ENCODE measurements at regions not wholly inside any gene's neighbourhood (a gene's known extent, or its start where the extent isn't known, plus 50 kb on each side); places are given as distances from the start of the nearest gene placed in this dataset.
"Not testable (repeated sequence)": the region's sequence is repeated elsewhere in the genome, so short reads cannot be mapped to it uniquely, and the experiment has no call there.

DNA sequence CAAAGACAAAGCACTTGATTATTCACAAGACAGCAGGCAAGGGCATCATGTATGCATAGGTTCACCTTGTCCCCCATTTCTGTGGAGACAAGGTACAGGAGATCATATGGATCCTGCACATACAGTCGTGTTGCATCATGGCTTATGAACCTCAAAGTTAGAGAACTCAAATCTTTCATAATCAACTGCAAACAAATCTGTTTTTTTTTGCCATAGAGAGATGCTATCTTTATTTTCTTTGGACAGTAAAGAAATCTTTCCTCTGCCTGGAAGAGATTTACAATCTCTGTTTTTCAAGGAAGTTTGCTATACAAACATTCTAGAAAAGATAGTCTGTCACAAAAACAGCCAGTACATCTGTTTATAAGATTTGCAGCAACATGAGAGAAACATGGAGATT, 578.8 kb downstream of the ANKRD50 start:
- H2AFZ ChIP-seq (ENCODE audit: low read depth, low read length), result no peak overlapping the region
- no peak overlapping the region for H3K4me3 ChIP-seq (ENCODE audit: low read length)
- no peaks in the 10 kb centered on the region for H3K36me3 ChIP-seq (ENCODE audit: insufficient read depth, low read length)
- H3K27me3 ChIP-seq (ENCODE audit: insufficient read depth, low read length), result no peaks in the 10 kb centered on the region
- no peaks in the 10 kb centered on the region for H3K9me3 ChIP-seq (ENCODE audit: low read length)
- H3K4me1 ChIP-seq (ENCODE audit: insufficient read depth, low read length), result no peaks in the 10 kb centered on the region

DNA sequence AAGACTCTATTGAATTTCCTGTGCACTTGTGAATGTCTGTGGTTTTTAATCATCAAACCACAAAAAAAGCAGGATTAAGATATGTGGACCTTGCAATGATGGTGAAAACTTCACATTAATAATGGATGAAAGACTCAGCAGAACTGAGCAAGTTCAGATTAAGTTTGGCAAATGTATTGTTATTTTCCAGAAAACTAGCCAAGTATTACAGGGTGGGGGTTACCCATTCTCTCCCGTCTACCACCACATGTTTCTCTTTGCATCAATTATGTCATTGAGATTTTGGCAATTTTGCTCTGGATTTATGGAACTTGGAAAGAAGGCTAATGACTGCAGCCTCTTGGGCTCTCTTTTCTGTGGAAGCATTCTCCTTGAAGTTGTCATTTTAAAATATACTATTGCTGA, 577.1 kb downstream of the ANKRD50 start:
- no peak overlapping the region for H2AFZ ChIP-seq (ENCODE audit: low read depth, low read length)
- no peaks in the 10 kb centered on the region for H3K27me3 ChIP-seq (ENCODE audit: insufficient read depth, low read length)
- no peaks in the 10 kb centered on the region for H3K9me3 ChIP-seq (ENCODE audit: low read length)
- no peaks in the 10 kb centered on the region for H3K4me1 ChIP-seq (ENCODE audit: insufficient read depth, low read length)
- no peak overlapping the region for H3K4me3 ChIP-seq (ENCODE audit: low read length)
- H3K36me3 ChIP-seq (ENCODE audit: insufficient read depth, low read length), result no peaks in the 10 kb centered on the region

DNA sequence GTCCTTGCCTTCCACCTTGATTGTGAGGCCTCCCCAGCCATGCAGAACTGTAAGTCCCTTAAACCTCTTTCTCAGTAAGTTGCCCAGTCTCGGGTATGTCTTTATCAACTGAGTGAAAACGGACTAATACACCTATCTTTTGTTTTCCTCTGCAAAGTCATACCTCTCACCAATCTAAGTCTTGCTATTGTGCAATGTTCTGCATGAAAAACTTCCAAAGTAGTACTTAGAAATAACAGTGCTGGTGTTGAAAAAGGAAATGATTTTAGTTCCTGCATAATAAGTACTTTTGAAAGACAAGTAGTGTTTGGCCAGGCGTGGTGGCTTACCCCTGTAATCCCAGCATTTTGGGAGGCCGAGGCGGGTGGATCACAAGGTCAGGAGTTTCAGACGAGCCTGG, 573.5 kb downstream of the ANKRD50 start:
- no peak overlapping the region for H2AFZ ChIP-seq (ENCODE audit: low read depth, low read length)
- H3K4me3 ChIP-seq (ENCODE audit: low read length), result no peak overlapping the region
- no peaks in the 10 kb centered on the region for H3K4me1 ChIP-seq (ENCODE audit: insufficient read depth, low read length)
- H3K9me3 ChIP-seq (ENCODE audit: low read length), result no peaks in the 10 kb centered on the region
- no peaks in the 10 kb centered on the region for H3K27me3 ChIP-seq (ENCODE audit: insufficient read depth, low read length)
- no peaks in the 10 kb centered on the region for H3K36me3 ChIP-seq (ENCODE audit: insufficient read depth, low read length)

DNA sequence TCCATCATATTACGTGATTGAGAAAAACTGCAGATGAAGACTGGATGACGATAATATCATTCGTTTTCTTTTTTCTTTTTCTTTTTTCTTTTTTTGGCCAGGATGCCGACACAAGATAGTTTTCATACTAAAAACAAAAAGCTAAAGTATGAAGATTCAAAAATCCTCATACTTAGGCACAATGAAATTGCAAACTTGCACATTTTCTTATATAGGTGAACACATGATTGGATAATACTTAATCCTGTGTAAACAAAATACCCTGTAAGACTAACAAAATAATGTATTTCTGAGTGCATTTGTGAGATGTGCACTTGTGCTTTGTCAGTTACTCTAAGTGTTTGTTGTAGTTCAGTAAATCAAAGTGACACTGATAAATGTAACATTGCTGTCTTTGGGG, 568.9 kb downstream of the ANKRD50 start:
- Histone ChIP-seq H3K27me3 (ENCODE audit: insufficient read depth, low read length) (no peaks in the 10 kb centered on the region), H2AFZ (ENCODE audit: low read depth, low read length) (no peak overlapping the region), H3K36me3 (ENCODE audit: insufficient read depth, low read length) (no peaks in the 10 kb centered on the region), H3K4me3 (ENCODE audit: low read length) (no peak overlapping the region), H3K9me3 (ENCODE audit: low read length) (no peaks in the 10 kb centered on the region), H3K4me1 (ENCODE audit: insufficient read depth, low read length) (no peaks in the 10 kb centered on the region)

DNA sequence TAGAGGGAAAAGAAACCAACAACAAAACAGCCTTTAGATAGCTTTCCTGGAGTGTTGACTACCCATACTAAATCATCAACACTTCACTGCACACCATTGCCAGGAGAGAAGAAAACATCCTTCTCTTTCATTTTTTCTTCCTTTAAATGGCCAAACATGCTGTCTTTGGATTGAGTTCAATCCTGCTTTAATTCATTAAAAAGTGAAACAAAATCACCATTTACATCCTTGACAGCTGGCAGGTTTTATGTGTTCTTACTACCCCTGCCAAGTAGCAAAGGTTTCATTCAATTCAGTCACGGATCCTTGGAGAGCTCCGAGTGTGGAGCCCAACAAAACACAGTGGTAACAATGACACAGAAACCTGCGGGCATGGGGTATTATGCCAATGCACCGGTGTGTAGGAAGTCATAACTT, 568.3 kb downstream of the ANKRD50 start:
- no peak overlapping the region for H2AFZ ChIP-seq (ENCODE audit: low read depth, low read length)

DNA sequence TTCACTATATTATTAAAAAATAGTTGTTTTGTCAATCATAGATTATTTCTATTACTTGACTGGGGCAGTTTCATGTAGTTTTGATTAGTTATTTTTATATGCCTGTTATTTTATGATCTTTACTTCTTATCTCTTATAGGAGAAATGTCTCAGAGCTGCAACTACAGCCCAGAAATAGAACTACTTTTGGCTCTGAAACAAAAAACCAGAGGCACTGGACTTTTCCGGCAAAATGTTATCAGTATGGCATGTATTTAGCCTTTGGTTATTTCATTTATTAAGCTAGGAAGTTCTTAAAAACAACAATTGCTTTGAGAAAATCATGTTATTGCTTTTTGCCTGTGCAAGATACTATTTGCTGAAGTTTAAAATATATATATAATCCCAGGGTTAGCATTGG, 566.5 kb downstream of the ANKRD50 start:
- H3K27me3 ChIP-seq (ENCODE audit: insufficient read depth, low read length), result no peaks in the 10 kb centered on the region
- H2AFZ ChIP-seq (ENCODE audit: low read depth, low read length), result no peak overlapping the region

More for the DNA sequence above, 568.3 kb downstream of the ANKRD50 start:
- H3K9me3 ChIP-seq (ENCODE audit: low read length), result no peaks in the 10 kb centered on the region
- H3K4me1 ChIP-seq (ENCODE audit: insufficient read depth, low read length), result no peaks in the 10 kb centered on the region
- no peaks in the 10 kb centered on the region for H3K27me3 ChIP-seq (ENCODE audit: insufficient read depth, low read length)
- no peak overlapping the region for H3K4me3 ChIP-seq (ENCODE audit: low read length)
- no peaks in the 10 kb centered on the region for H3K36me3 ChIP-seq (ENCODE audit: insufficient read depth, low read length)

DNA sequence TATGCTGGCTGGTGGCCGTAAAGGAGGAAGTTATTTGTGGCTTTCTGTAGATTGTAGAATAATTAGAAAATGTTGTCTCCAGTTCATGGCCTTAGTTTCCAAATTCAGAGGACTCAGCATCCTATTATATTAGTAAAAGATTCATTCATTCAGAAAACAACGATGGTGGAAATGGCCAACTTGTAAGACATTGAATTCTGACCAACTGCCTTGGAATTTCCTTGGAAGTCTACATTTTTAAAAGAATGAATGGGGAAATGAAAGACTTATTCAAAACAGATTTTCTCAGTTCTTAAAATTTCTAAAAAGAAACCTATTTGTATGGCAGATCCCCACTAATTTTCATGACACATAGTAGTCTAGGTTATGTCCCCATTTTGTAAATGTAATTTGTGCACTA, 561.5 kb downstream of the ANKRD50 start:
- Histone ChIP-seq H3K4me3 (ENCODE audit: low read length) (no peak overlapping the region), H3K36me3 (ENCODE audit: insufficient read depth, low read length) (no peaks in the 10 kb centered on the region), H2AFZ (ENCODE audit: low read depth, low read length) (no peak overlapping the region), H3K9me3 (ENCODE audit: low read length) (no peaks in the 10 kb centered on the region), H3K27me3 (ENCODE audit: insufficient read depth, low read length) (no peaks in the 10 kb centered on the region), H3K4me1 (ENCODE audit: insufficient read depth, low read length) (no peaks in the 10 kb centered on the region)

More for the DNA sequence above, 566.5 kb downstream of the ANKRD50 start:
- Histone ChIP-seq H3K4me3 (ENCODE audit: low read length) (no peak overlapping the region), H3K9me3 (ENCODE audit: low read length) (no peaks in the 10 kb centered on the region), H3K4me1 (ENCODE audit: insufficient read depth, low read length) (no peaks in the 10 kb centered on the region), H3K36me3 (ENCODE audit: insufficient read depth, low read length) (no peaks in the 10 kb centered on the region)

DNA sequence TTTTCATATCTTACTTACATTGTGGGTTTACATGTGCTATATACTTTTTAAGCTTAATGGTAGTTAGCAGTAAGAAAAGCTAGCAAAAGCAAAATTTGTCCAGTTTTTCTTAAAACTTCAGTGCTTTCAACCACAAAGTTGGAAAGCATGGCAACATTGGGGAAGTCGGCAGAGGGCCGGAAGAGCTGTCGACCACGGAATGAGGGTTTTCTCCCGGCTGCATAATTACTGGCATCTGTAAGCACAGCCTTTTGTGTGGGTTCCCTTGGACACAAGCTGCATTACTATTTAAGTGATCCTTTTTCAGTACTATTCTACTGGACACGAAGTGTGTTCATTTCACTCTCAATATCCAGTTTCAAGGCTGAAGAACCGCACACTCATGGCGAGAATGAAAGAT, 560.4 kb downstream of the ANKRD50 start:
- Histone ChIP-seq H3K4me1 (ENCODE audit: insufficient read depth, low read length) (no peaks in the 10 kb centered on the region), H3K4me3 (ENCODE audit: low read length) (no peak overlapping the region), H3K9me3 (ENCODE audit: low read length) (no peaks in the 10 kb centered on the region), H3K36me3 (ENCODE audit: insufficient read depth, low read length) (no peaks in the 10 kb centered on the region), H3K27me3 (ENCODE audit: insufficient read depth, low read length) (no peaks in the 10 kb centered on the region), H2AFZ (ENCODE audit: low read depth, low read length) (peak overlapping the region; percentile 47)

DNA sequence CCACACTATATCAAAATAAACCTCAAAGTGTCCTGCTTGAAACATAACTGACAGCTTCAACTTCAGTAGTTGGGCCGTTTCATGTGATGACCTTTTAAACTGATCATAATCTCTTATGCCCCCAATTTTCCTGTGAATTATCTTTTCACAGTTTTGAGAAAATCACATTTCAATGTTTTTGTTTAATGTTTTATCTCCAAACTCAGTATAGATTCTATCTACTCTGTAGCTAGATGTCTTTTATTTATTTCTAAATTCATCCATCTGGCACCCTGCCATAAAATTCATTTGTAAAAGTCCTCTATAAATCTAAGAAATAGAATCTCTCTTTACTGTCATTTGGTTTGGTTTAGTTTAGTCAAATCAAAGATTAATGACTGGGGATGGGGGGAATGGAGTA, 557.3 kb downstream of the ANKRD50 start:
- Histone ChIP-seq H3K36me3 (ENCODE audit: insufficient read depth, low read length) (no peaks in the 10 kb centered on the region), H3K9me3 (ENCODE audit: low read length) (no peaks in the 10 kb centered on the region), H3K4me3 (ENCODE audit: low read length) (no peak overlapping the region), H2AFZ (ENCODE audit: low read depth, low read length) (no peak overlapping the region), H3K4me1 (ENCODE audit: insufficient read depth, low read length) (no peaks in the 10 kb centered on the region), H3K27me3 (ENCODE audit: insufficient read depth, low read length) (no peaks in the 10 kb centered on the region)

DNA sequence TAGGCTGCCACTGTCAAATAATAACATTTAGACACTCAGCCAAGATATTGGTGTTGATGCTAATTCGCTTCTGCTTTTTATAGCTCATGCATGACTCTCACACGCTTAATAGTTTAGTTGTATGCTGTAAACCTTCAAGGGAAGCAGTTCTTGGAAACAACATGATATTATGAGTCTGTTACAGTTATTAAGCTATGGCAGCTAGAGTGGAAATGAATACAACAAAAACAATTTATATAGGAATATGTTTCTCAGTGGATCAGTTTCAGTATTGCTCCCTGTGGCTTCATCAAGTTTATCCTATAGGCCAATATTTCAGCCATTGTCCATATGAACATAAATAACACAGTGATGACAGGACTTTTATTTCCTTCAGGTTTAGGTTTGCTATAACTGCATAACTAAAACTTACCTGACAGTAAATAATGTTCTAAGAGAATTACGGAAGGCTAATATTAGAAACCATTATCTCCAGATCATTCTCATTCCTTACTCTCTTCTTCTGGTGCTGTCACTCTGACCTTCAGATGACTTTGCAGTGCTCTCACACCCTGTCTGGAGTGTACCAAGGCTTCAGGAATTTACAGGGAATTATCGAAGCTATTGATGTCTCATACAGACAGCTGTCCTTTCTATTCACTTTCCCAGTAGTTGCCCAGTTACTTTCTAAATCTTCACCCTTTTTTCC, 555.0 kb downstream of the ANKRD50 start:
- no peaks in the 10 kb centered on the region for H3K27me3 ChIP-seq (ENCODE audit: insufficient read depth, low read length)
- no peaks in the 10 kb centered on the region for H3K36me3 ChIP-seq (ENCODE audit: insufficient read depth, low read length)
- no peaks in the 10 kb centered on the region for H3K9me3 ChIP-seq (ENCODE audit: low read length)
- H3K4me1 ChIP-seq (ENCODE audit: insufficient read depth, low read length), result no peaks in the 10 kb centered on the region
- H3K4me3 ChIP-seq (ENCODE audit: low read length), result no peak overlapping the region
- H2AFZ ChIP-seq (ENCODE audit: low read depth, low read length), result no peak overlapping the region

DNA sequence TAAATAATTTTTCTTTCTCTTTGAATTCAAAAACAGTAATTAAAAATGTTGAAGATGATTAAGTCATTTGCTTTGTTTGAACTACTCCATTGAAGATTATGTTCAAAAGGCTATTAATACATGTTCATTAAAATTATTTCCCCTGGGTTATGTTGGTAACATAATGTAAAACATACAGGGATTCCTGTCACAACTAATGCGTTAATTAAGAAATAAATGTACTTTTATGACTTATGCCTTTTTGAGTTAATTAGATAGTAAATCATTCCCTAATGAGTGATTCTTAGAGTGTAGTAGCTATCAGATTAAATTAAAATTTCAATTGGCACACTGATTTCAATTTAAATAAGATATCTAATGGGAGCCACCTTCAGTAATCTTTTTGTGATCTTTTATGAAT, 549.1 kb downstream of the ANKRD50 start:
- H3K27me3 ChIP-seq (ENCODE audit: insufficient read depth, low read length), result no peaks in the 10 kb centered on the region

DNA sequence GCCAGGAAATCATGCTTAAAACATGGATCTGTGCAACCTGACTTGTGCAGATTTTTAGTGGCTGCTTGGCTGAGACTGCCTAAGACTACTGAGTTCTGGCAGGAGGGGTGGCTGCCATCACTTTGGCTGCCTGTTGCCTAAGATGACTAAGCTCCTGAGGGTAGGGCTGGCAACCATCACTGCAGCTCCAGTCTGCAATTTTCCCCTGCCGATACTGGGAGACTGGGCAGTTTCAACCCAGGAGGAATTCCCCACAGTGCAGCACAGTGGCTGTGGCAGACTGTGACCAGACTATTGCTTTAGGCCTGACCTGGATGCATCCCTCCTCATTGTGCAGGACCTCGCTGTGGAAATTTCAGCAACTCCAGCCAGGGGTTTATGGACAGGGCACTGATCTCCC, 544.9 kb downstream of the ANKRD50 start:
- H2AFZ ChIP-seq (ENCODE audit: low read depth, low read length), result no peak overlapping the region
- H3K36me3 ChIP-seq (ENCODE audit: insufficient read depth, low read length), result no peaks in the 10 kb centered on the region
- no peaks in the 10 kb centered on the region for H3K9me3 ChIP-seq (ENCODE audit: low read length)
- H3K27me3 ChIP-seq (ENCODE audit: insufficient read depth, low read length), result no peaks in the 10 kb centered on the region
- H3K4me3 ChIP-seq (ENCODE audit: low read length), result no peak overlapping the region
- peaks cover 4% of the 10 kb centered on the region for H3K4me1 ChIP-seq (ENCODE audit: insufficient read depth, low read length)

More for the DNA sequence above, 549.1 kb downstream of the ANKRD50 start:
- no peak overlapping the region for H3K4me3 ChIP-seq (ENCODE audit: low read length)
- peaks cover 4% of the 10 kb centered on the region for H3K4me1 ChIP-seq (ENCODE audit: insufficient read depth, low read length)
- H2AFZ ChIP-seq (ENCODE audit: low read depth, low read length), result no peak overlapping the region
- H3K36me3 ChIP-seq (ENCODE audit: insufficient read depth, low read length), result no peaks in the 10 kb centered on the region
- H3K9me3 ChIP-seq (ENCODE audit: low read length), result no peaks in the 10 kb centered on the region

DNA sequence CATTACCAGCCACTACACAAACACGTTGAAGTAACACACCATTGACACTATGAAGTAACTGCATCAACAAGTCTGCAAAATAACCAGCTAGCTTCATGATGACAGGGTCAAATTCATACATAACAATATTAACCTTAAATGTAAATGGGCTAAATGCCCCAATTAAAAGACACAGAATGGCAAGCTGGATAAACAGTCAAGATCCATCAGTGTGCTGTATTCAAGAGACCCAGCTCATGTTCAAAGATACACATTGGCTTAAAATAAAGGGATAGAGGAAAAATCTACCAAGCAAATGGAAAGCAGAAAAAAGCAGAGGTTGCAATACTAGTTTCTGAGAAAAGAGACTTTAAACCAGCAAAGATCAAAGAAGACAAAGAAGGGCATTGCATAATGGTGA, 543.0 kb downstream of the ANKRD50 start:
- not testable (repeated sequence) for H3K36me3 ChIP-seq (ENCODE audit: insufficient read depth, low read length); H3K27me3 ChIP-seq (ENCODE audit: insufficient read depth, low read length); H3K4me3 ChIP-seq (ENCODE audit: low read length); H3K4me1 ChIP-seq (ENCODE audit: insufficient read depth, low read length); H2AFZ ChIP-seq (ENCODE audit: low read depth, low read length); H3K9me3 ChIP-seq (ENCODE audit: low read length)

DNA sequence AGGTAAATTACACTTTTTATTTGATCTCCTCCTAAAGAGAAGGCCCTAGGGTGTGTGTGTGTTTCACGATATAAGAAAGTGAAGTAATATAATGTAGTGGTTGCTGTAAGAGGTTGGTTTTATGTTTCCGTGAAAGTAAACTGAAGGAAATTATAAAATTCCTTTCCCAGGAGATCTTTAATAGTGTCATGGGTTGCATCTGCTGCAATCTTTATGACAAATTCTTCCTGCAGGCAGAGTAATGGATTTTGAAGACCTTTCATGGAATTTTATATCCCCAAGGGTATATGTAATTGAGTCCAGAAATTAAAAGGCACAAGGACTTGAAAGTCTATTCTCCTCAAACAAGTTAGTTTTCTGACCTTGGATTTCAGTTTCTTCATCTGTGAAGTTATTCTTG, 538.6 kb downstream of the ANKRD50 start:
- Histone ChIP-seq H3K27me3 (ENCODE audit: insufficient read depth, low read length) (no peaks in the 10 kb centered on the region), H2AFZ (ENCODE audit: low read depth, low read length) (no peak overlapping the region), H3K9me3 (ENCODE audit: low read length) (no peaks in the 10 kb centered on the region), H3K36me3 (ENCODE audit: insufficient read depth, low read length) (no peaks in the 10 kb centered on the region), H3K4me3 (ENCODE audit: low read length) (no peak overlapping the region), H3K4me1 (ENCODE audit: insufficient read depth, low read length) (no peaks in the 10 kb centered on the region)

Measured in neuron (in vitro differentiated cells).